ENCODE measurements at regions not wholly inside any gene's neighbourhood (a gene's known extent, or its start where the extent isn't known, plus 50 kb on each side); places are given as distances from the start of the nearest gene placed in this dataset.

DNA sequence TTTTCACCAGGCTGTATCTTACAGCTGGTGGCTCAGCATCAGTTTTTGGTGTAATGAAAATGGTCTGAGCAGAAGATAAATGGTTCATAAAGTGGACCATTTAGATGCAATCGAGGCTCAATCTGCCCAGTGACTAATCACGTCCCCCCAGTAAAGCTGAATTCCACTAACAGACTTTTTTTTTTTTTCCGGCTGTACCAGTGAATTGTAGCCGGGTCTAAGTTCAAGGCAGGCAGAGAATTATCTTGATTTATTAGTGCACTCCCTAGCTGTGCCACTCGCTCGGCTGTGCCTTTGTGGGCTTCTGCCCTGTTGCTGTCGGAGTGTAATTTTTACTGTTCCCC, 215.1 kb upstream of the POU3F3 start:
- no peak for DNase-seq

DNA sequence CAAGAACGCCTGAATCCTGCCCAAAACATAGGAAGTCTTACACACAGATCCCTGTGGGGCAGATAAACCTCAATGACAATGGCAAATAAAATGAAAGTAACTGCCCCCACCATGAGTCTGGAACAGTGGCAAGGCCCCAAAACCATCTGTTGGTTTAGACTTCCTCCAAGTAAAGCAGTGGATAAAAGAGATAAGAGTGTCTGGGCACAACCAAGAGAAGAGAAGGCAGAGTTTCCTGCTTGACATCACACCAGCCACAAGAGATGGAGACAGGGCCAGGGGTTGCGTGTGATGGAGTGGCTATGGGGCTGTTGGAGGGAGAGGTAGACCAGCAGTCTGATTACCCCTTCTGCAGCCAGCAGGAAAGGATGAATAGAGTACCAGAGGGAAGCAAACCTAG, 212.1 kb upstream of the POU3F3 start:
- no peak for DNase-seq

DNA sequence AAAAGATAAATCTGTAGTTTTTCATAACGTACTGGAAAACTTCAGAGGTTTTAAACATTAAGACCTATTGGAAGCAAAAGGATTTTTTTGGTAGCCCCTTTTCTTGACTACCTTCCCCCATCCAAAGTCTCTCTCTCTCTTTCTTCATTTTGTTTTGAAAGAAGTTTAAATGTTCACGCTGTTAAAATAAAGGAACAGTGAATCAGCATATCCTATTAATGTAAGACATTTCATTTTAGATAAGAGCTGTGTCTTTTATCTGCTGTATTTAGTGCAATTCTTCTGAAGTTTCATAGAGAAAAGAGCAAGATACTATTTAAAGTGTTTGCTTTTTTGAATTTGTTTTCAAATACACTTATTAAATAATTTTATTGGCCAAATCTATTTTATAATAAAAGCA, 205.5 kb upstream of the POU3F3 start:
- no peak for DNase-seq

DNA sequence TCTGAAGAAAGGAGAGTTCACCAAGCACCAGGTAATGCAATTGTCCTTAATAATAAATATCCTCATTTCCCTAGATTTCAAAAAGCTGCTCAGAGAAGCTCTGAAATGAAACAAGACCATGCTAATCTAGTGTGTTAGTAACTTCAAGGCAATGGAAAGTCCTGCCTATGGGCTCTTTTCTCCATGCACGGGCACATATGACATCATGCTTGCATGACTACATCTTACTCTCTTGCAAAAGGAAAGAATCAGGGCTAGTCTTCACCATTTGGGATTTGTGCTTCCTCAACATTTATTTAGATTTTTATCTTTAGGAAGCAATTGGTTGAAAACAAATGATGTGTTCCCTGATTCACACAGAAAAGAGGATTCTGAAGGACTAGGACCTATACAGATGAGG, 204.0 kb upstream of the POU3F3 start:
- DNase-seq: no peak

DNA sequence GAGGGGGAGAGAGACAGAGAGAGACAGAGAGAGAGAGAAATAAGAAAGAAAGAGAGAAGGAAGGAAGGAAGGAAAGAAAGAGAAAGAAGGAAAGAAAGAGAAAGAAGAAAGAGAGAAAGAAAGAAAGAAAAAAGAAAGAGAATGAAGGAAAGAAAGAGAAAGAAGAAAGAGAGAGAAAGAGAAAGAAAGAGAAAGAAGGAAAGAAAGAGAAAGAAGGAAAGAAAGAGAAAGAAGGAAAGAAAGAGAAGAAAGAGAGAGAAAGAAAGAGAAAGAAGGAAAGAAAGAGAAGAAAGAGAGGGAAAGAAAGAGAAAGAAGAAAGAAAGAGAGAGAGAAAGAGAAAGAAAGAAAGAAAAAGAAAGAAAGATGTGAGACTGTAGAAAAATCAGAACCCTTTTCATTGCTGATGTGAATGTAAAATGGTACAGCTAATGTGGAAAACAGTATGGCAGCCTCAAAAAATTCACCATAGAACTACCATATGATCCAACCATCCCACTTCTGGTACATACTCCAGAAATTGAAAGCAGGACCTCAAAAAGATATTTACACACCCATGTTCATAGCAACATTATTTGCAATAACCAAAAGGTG, 203.4 kb upstream of the POU3F3 start:
- DNase-seq: no peak

DNA sequence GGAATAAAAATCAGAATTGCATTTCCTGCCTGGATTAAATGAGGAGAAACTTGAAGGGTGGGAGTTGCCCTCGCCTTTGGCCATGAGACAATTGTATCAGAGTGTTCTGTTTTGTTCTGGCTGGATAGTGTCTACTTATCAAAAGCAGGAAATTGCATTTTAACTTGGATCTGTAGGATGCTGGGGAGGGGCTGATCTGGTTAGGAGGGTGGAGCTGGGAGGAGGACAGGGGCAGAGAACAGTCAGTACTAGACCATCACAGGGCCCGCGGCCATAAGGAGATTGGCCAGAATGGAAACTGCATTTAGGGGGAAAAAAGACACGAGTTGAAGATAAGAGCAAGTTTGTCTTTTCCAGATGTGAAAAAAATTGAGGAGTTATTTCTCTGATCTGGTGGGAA, 199.1 kb upstream of the POU3F3 start:
- no peak for DNase-seq

DNA sequence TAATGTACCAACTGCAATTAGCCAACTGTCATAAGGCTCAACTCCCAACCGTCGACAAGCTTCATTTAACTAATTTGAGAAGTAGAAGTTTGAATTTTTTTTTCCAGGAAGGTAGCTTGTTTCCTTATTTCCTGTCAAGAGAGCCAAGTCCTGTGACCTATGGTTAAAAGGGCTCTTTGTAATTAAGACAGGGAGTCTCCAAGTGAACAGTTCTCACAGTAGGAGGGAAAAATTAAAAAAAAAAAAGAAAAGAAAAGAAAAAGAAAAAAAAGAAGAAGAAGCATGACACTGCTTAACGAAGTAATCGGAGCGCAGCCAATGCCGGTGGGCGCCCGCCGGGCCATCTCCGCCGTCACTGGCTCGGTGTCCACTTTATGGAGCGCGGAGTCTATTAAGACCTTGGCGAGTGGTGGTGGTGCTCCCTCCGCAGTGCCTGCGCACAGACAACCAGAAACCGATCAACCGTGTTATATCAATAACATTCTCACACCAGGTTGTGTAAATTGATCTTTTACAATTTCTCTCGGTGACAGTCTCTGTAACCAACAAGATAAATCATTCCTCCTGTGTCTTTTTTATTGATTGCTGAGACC, 197.2 kb upstream of the POU3F3 start:
- DNase-seq: peak; percentile 55

DNA sequence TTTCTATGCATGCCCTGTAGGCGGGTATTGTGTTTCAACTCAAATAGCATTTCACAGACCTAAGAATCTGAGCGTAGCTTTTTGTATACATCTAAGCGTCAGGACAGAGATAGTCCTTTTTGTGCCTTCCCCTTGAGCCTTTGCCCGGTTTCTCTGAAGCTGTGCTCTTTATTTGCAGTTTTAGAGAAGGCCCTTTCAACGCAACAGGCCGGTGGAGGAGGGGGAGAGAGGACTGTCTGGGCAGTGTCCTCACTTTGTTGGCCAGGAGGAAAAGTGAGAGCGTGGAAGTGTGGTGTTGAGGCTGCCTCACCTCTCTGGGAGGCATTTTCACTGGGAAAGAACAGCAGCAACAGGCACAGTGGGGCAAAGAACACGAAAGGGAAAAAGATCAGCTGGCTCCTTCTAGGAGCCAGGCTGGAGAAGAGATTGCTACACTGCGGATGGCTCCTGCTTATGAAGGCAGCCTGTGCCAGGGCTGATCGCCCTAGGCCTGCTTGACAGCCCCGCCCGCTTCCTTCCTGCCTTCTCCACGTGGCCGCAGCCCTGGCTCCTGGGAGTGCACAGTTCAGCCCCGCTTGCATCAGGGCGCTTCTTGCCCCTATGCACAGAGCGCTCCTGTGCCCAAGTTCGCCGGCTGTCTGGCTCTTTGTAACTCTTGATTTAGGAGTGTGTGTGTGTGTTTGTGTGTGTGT, 195.6 kb upstream of the POU3F3 start:
- DNase-seq: peak; percentile 65

DNA sequence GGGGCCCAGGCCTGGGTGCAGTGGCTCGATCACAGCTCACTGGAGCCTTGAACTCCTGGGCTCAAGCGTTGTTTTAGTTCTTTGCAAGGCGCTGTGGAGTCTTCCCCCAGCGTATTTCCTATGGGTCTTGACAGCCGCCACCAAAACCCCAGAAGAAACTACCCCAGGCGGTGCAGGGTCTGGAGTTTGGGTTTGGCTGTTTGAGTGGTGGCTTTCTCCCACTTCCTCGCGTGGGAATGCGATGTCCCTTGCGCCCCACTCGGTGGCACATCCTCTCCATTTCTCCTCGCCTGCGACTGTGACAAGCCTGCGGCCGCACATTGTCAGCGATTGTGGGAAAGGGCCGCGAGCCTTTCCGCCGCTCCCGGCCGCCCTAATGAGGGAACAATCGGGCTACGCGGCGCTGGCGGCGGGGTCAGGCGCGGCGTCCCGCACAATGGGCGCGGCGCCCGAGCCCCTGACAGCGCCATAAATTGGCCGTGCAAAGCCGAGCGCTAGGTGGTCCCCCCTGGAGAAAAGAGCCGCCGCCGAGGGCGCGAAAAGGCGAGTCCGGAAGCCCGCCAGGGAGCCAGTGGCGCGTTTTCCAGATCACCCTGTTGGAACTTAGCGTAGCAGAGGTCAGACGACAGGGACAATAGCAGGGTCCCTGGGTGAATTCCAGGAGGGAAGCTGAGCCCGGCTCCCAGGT, 194.9 kb upstream of the POU3F3 start:
- DNase-seq: peak; percentile 78

DNA sequence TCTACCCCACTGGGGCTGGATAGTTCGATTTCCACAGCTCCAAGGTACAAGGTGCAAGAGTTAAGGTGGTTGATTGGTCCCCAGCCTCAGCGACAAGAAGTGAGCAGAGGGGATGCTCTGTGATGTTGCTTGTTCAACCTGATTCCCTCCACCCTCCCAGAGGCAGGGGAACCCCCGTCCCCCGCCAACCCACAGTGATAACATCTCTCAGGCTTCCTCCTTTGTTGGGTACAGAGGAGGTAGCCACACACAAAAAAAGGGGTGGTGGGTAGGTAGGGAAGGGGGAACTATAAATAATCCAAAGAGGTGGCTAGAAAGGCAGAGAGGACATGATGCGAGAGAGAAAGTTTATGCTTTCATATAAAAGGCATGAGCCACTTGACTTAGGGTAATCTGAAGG, 192.9 kb upstream of the POU3F3 start:
- no peak for DNase-seq

DNA sequence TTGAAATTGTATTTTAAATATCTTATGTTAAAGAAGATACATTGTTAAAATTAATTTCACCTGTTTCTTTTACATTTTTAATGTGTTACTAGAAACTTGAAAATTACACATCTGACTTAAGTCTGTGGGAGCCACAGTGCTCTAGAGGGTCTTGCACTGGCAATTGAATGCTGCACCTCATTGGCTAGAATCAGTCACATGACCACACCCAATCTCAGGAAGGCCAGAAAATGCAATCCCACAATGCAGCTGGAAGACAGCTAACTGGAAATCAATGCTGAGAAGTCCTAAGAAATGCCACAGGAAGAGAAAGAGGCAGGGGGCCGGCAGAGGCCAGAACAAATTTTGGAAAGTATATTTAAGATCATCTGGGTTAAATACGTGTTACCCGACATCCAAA, 189.2 kb upstream of the POU3F3 start:
- DNase-seq: no peak

DNA sequence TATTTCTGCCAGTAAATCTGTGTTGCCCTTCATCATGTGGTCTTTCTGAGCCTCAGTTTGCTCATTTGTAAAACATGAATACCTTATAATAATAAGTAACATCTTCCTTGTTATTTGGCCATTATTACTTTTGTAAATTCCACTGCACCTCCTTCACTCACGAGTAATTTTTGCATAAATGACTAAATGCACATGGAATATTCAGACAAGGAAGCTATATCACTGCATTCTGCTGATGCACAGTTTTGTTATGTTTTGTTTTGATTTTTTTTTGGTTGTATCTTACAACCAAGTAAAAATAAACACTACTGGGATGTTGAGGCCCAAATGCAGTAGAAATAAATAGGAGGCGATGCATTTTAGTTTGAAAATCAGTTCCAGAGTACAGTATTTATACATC, 185.3 kb upstream of the POU3F3 start:
- DNase-seq: no peak

DNA sequence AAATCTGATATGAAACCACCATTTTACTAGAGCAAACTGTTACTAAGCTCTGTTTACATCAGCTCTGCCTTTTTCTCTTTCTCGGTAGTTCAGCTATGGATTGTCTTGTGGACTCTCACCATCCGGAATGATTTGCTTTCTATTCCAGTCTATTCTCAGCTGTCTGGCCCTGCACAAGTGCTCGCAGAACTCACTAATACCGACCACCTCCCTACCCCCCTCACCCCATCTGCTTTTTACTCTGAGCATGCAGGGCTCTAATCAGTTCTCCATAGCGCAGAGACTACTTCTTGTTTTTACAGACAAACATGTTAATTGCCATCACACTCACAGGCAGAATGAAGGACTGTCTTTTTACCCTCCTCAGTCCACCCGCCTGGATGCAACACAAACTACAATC, 180.7 kb upstream of the POU3F3 start:
- no peak for DNase-seq

DNA sequence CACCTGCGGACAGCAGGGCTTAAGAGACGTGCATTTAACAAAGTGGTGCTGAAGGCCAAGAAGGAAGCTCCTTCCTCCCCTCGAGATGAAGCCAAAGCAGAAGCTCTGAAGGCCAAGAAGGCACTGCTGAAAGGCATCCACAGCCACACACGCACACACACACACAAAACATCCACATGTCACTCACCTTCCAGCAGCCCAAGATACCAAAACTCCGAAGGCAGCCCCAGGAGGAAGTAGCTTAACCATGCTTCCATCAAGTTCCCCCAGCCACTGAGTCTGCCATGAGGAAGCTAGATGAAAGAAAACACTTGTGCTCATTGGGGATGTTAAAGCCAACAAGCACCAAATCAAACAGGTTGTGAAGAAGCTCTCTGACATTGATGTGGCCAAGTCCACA, 175.7 kb upstream of the POU3F3 start:
- DNase-seq: no peak

DNA sequence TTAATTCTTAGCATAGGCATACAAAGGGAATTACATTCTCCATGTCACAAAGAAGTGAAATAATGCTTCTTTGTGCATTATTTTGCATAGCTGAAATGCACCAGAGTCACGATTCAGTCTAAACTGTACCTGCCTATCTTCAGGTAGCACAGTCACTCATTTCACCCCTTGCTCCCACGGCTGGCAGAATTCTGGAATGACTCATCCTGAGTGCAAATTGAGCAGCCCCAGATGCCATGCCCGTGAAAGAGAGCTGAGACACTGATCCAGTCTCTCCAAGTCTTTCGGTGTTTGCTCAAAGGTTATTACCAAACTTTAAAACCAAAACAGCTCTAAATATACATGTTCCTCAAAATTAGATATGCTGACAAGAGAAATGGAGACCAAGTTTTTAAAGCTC, 168.3 kb upstream of the POU3F3 start:
- DNase-seq: no peak

DNA sequence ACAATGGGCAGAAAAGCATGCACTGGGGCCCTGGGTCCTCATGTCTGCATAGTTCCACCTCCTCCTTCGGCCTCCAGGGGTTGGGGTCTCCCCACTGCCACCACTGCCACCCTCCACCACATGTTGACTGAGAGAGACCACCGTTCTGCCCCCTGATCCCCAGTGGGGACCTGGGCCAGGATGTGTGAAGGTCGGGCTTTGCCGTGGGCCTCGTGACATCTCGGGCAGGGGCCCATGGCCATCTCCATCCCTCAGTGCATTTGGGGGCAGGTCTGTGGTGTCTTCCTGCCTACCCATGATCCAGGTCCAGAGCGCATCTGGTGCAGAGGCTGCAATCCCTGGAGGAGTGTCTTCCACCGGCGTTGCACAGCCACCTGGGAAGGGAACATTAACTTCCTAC, 166.8 kb upstream of the POU3F3 start:
- DNase-seq: no peak

DNA sequence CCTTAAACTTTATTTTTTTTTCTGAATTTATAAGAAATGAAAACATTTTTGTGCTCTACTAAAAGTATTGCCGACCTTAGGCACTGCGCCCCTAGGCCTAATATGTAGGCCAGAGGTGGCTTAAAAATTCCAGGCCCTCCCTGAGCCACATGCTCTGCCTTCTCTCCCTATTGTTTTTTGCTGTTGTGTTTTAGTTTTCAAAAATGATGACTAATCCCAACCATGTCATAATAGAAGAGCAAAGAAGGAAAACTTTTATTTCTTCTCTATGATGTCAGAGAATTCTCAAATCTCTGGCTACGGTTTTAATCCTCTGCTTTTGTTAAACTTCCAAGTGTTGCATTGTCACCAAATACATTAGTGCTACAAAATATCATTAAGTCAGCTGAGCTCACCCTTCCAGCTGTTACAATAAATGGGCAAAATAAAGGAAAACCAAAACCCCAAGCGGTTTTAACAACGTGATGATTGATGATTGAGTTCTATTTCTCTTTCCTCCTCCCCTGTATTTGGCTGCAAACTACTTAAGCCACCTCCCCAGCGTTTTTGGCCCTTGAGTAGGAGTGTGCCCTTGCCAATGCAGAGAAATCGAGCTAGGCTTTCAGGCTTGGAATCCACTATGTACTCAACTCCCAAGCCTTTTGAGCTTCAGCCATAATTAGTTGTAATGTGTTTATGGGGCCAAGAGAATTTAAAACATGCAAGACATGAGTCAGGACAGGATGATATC, 163.5 kb upstream of the POU3F3 start:
- no peak for DNase-seq

DNA sequence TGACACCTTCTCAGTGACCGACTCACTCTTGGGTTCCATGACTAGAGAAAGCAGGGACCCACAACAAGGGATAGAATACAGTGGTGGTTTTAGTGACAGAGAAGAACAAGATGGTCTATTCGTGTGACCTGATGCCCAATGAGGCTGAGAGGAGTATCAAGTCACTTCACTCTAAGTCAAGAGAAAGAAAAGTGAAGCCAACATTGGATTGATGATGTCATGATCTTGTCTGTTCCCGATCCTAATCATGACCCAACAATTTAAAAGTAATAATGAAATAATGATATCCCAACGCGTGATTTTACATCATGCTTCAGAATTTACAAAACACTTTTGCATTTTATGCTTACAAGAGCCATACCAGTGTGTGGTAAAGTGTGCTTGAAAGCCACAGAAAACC, 155.6 kb upstream of the POU3F3 start:
- no peak for DNase-seq

DNA sequence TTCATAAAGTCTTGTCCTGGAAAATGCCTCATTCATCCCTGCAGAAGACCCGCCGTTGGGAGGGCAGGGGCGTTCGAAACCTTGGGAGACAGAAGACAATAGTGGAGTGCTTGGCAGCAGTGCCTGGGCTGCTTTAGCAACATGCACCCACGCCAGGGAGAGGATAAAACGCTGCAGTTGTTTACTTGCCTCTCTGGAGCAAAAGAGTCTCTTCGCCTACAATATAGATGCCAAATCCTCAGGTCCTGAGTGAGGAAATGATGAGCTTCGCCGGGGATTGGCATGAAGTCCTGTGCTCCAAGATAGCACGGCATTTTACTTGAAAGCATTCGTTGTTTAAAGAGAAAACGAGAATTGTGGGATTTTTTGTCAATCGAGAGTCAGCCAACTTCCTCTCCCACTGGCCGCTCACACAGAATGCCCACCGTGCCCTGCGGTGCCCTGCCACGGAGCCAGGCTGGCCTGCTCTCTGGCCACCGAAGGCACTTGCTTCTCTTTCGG, 152.5 kb upstream of the POU3F3 start:
- DNase-seq: no peak

DNA sequence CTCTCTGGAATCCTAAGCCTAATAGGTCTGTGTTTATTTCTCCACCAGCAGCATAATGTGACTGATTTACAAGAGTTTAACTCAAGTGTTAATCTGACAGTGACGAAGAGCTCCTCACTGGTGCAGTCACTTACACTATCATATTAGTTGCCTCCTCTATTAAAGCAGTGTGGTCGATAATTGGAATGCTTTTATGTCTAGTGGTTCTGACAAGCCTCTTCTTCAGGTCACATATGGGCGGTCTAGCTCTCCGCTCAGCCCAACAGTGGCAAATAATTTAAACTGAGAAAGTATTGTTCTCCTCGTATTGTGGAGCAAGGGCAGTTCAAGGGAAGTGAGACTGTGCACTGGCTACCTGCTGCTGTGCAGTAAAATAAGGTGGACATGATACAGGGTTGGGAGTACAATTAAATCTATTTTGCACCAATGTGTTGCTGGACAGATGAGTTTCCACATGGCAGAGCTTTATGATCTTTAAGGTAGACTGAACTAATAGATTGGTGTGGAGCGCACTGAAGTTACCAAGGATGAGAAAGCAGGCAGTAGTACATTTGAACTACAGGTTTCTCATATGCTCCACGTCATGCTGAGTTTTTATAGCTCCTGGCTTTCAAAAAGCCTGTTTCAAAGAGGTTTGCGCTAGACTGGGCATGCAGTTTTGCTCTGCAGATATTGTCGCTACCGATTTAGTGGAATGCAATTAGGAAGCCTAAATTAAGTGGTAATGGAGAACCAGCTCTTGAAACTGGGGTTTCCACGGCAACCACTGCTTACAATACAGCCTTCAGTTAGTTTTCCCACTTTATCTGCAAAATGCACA, 151.7 kb upstream of the POU3F3 start:
- DNase-seq: peak; percentile 52

DNA sequence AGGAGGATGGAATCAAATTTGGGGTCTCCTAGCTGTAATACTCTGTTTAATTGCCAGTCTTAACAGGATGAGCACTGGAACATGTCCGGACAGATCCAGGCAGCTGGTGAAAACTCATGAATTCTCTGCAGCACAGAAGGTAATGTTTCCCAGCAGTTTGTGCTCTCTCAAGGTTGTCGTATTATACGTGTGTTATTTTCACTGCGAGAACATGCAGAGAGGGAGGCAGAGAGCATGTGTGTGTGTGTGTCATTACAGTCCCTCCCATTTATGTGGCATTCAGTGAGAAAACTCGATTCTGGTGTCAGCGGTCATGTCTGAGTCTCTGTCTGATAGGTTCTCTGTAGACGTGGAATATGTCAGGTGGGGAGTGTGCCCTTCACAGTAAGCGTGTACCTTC, 150.2 kb upstream of the POU3F3 start:
- no peak for DNase-seq
